Liver (tissue), 3 donors: ENCODE measurements at regions not wholly inside any gene's neighbourhood (a gene's known extent, or its start where the extent isn't known, plus 50 kb on each side); places are given as distances from the start of the nearest gene placed in this dataset.

ENCODE experiments used
- CTCF ChIP-seq: fragments of 150-350 bp; IDR thresholded peaks from 2 replicates; pipeline ENCODE4 v1.5.1; 2017; ENCODE audit warnings: improper control_type of control experiment, low read depth, low read length; ENCODE audit not compliant: missing input control
- EGR1 ChIP-seq, 2 donors: IDR thresholded peaks; 2 replicates each; pipeline ENCODE4 v1.6.1; 2016 to 2018; ENCODE audit warnings: antibody characterized with exemption in 2 of 2, low read depth in 2 of 2
- FOXA1 ChIP-seq: IDR thresholded peaks from 2 replicates; pipeline ENCODE4 v1.6.1; 2016; ENCODE audit warnings: antibody characterized with exemption
- GABPA ChIP-seq, 2 donors: IDR thresholded peaks in 1 of 2; conservative IDR thresholded peaks in 1 of 2; 2 replicates each; pipeline ENCODE4 v1.6.1; 2016; ENCODE audit warnings: antibody characterized with exemption in 2 of 2, mild to moderate bottlenecking in 1 of 2, moderate library complexity in 1 of 2
- JUND ChIP-seq, 2 donors: IDR thresholded peaks; 2 replicates each; pipeline ENCODE4 v1.6.1; 2016; ENCODE audit warnings: antibody characterized with exemption in 2 of 2
- RAD21 ChIP-seq, 2 donors: IDR thresholded peaks; 2 replicates each; pipeline ENCODE4 v1.6.1; 2016; ENCODE audit warnings: antibody characterized with exemption in 2 of 2, mild to moderate bottlenecking in 2 of 2
- RXRA ChIP-seq, 2 donors: IDR thresholded peaks; 2 replicates each; pipeline ENCODE4 v1.6.1; 2017 to 2018; ENCODE audit warnings: antibody characterized with exemption in 2 of 2, mild to moderate bottlenecking in 1 of 2
- SP1 ChIP-seq: IDR thresholded peaks from 2 replicates; pipeline ENCODE4 v1.6.1; 2018; ENCODE audit warnings: antibody characterized with exemption, mild to moderate bottlenecking
- TAF1 ChIP-seq: conservative IDR thresholded peaks from 2 replicates; pipeline ENCODE4 v1.6.1; 2016; ENCODE audit warnings: antibody characterized with exemption, mild to moderate bottlenecking
- YY1 ChIP-seq: IDR thresholded peaks from 2 replicates; pipeline ENCODE4 v1.6.1; 2016; ENCODE audit warnings: antibody characterized with exemption, mild to moderate bottlenecking
- TF ChIP-seq, protein P1 (sequence below): IDR thresholded peaks from 2 replicates; pipeline ENCODE4 v1.6.1; 2016; ENCODE audit warnings: antibody characterized with exemption
- TF ChIP-seq, protein P2 (sequence below): IDR thresholded peaks from 2 replicates; pipeline ENCODE4 v1.6.1; 2016; ENCODE audit warnings: antibody characterized with exemption
- TF ChIP-seq, protein P3 (sequence below): IDR thresholded peaks from 2 replicates; pipeline ENCODE4 v1.6.1; 2016; ENCODE audit warnings: antibody characterized with exemption, mild to moderate bottlenecking
- donor health status: healthy.
- donor health status: healthy.

DNA sequence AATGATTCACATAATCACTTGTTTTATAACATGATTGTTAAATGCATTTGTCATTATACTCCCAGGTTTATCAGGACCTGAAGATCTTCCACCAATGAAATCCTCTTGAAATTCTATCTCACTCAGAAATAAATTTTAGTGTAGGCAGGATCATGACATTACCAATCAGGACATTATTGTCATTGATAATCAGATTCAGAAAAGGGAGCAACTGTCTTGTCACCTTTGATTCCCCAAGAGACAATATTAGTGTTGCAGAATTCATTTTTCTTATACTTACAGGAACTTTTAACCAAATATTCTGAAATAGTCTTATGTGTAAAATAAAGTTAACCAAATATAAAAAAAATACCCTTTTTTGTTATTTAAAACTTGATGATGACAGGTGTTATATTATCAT is 1892.5 kb upstream of the ADGRL3 start:
- TF ChIP-seq CTCF, result no peak
- TF ChIP-seq, protein P1, sequence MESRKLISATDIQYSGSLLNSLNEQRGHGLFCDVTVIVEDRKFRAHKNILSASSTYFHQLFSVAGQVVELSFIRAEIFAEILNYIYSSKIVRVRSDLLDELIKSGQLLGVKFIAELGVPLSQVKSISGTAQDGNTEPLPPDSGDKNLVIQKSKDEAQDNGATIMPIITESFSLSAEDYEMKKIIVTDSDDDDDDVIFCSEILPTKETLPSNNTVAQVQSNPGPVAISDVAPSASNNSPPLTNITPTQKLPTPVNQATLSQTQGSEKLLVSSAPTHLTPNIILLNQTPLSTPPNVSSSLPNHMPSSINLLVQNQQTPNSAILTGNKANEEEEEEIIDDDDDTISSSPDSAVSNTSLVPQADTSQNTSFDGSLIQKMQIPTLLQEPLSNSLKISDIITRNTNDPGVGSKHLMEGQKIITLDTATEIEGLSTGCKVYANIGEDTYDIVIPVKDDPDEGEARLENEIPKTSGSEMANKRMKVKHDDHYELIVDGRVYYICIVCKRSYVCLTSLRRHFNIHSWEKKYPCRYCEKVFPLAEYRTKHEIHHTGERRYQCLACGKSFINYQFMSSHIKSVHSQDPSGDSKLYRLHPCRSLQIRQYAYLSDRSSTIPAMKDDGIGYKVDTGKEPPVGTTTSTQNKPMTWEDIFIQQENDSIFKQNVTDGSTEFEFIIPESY, result no peak
- TF ChIP-seq, protein P2, sequence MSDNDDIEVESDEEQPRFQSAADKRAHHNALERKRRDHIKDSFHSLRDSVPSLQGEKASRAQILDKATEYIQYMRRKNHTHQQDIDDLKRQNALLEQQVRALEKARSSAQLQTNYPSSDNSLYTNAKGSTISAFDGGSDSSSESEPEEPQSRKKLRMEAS, result no peak
- no peak for TF ChIP-seq EGR1 (IDR thresholded peaks at IDR 0.05; ENCODE audit: low read depth in 2 of 2)
- TF ChIP-seq JUND (IDR thresholded peaks at IDR 0.05), result no peak
- TF ChIP-seq TAF1, result no peak
- TF ChIP-seq YY1, result no peak
- no peak for TF ChIP-seq RAD21 (IDR thresholded peaks at IDR 0.05)
- TF ChIP-seq GABPA (IDR thresholded peaks at IDR 0.05 in 1 of 2, conservative IDR thresholded peaks at IDR 0.05 in 1 of 2), result no peak
- no peak for TF ChIP-seq RXRA (IDR thresholded peaks at IDR 0.05)
- TF ChIP-seq, protein P3, sequence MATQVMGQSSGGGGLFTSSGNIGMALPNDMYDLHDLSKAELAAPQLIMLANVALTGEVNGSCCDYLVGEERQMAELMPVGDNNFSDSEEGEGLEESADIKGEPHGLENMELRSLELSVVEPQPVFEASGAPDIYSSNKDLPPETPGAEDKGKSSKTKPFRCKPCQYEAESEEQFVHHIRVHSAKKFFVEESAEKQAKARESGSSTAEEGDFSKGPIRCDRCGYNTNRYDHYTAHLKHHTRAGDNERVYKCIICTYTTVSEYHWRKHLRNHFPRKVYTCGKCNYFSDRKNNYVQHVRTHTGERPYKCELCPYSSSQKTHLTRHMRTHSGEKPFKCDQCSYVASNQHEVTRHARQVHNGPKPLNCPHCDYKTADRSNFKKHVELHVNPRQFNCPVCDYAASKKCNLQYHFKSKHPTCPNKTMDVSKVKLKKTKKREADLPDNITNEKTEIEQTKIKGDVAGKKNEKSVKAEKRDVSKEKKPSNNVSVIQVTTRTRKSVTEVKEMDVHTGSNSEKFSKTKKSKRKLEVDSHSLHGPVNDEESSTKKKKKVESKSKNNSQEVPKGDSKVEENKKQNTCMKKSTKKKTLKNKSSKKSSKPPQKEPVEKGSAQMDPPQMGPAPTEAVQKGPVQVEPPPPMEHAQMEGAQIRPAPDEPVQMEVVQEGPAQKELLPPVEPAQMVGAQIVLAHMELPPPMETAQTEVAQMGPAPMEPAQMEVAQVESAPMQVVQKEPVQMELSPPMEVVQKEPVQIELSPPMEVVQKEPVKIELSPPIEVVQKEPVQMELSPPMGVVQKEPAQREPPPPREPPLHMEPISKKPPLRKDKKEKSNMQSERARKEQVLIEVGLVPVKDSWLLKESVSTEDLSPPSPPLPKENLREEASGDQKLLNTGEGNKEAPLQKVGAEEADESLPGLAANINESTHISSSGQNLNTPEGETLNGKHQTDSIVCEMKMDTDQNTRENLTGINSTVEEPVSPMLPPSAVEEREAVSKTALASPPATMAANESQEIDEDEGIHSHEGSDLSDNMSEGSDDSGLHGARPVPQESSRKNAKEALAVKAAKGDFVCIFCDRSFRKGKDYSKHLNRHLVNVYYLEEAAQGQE, result no peak
- TF ChIP-seq FOXA1, result no peak
- no peak for TF ChIP-seq SP1
